Muscle of back (tissue), 3 donors: ENCODE measurements at regions not wholly inside any gene's neighbourhood (a gene's known extent, or its start where the extent isn't known, plus 50 kb on each side); places are given as distances from the start of the nearest gene placed in this dataset.
"Not testable (repeated sequence)": the region's sequence is repeated elsewhere in the genome, so short reads cannot be mapped to it uniquely, and the experiment has no call there.

Source experiments
- DNase-seq, 3 donors: peaks; one replicate each; pipeline versions ENCODE4 v3.0.0 to v3.0.0-alpha.2; 2013

DNA sequence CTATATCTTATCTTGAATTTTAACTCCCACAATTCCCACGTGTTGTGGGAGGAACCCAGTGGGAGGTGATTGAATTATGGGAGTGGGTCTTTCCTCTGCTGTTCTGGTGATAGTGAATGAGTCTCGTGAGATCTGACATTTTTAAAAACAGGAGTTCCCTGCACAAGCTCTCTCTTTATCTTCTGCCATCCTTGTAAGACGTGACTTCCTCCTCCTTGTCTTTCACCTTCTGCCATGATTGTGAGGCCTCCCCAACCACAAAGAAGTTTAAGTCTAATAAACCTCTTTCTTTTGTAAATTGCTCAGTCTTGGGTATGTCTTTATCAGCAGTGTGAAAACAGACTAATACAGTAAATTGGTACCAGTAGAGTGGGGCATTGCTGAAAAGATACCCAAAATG, 963.6 kb upstream of the COX7C start:
- not testable (repeated sequence) for DNase-seq

- DNase-seq, result no peak
Measured at GRCh38 chr5:85656050-85656449, 961.7 kb upstream of the COX7C start.

- DNase-seq, result not testable (repeated sequence)
Measured at GRCh38 chr5:85657328-85657727, 960.4 kb upstream of the COX7C start.

DNA sequence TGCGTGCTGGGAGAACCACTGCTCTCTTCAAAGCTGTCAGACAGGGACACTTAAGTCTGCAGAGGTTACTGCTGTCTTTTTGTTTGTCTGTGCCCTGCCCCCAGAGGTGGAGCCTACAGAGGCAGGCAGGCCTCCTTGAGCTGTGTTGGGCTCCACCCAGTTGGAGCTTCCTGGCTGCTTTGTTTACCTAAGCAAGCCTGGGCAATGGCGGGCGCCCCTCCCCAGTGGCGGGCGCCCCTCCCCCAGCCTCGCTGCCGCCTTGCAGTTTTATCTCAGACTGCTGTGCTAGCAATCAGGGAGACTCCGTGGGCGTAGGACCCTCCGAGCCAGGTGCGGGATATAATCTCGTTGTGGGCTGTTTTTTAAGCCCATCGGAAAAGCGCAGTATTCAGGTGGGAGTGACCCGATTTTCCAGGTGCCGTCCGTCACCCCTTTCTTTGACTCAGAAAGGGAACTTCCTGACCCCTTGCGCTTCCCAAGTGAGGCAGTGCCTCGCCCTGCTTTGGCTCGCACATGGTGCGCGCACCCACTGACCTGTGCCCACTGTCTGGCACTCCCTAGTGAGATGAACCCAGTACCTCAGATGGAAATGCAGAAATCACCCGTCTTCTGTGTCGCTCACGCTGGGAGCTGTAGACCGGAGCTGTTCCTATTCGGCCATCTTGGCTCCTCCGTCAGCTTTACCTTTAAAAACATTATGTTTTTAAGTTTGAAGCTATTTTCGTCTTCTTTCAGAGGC, 954.6 kb upstream of the COX7C start:
- DNase-seq, result not testable (repeated sequence)

- DNase-seq, result no peak
Measured at GRCh38 chr5:85663708-85664031, 954.1 kb upstream of the COX7C start.

- DNase-seq, result no peak
Measured at GRCh38 chr5:85670417-85670816, 947.3 kb upstream of the COX7C start.

DNA sequence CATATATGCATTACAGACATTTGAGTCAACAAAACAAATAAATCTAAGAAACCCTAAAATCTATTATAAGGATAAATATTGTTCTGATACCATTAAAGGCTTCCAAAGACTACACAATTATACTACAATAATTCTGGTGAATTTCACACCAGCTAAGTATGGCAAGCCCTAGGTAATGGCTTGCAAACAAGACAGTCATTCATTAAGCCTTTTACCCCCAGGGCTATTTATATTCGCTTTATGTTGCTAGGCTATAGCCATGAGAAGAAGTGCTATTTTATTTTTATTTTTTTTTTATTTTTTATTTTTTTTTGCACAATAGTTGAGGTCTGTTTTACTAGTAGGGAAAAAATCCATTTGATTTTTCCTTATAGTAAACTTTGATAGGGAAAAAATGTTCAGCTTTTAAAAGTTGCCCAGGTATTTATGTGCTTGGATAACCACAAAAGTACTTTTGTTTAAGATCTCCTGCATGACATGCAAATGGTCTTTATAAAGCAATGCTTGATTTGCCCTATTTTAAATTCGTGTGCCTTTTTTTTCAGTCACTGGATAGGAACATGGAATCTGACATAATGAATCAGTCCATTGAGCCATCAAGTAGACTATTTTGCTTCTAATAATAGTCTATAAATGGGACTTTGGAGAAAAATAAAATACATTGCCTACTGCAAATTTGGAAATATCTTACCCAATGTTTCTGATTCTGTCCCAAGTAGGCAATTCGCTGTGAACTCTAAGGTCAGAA, 946.3 kb upstream of the COX7C start:
- DNase-seq, result no peak

DNA sequence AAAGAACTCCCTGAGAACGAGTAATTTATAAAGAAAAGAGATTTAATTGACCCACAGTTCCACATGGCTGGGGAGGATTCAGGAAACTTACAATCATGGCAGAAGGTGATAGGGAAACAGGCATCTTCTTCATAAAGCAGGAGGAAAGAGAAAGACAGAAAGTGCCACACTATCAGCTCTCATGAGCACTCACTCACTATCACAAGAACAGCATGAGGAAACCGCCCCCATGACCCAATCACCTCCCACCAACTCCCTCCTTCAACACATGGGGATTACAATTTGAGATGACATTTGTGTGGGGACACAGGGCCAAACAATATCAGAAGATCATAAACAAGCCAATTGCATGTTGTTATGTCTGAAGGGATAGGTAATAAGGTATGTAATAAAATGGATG, 935.9 kb upstream of the COX7C start:
- no peak for DNase-seq

GRCh38 chr5:85684351-85684750, 933.4 kb upstream of the COX7C start:
- no peak for DNase-seq

DNA sequence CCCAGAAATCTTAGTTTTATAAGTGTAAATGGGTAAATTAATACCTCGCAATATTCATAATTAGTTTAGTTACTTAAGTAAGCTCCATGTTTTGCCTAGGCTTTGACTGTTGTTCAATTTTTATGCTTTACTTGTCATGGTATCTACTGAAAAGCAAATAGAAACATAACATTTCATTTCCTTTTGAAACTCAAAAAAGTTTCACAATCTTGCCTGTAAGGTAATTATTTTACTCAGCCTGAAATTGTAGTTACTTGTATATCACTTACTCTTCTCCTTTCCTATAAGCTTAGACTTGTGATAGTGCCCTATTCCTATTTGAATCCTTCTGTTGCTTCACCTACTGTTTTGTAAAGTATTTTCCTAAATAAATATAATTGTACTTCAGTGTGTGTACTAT, 914.4 kb upstream of the COX7C start:
- DNase-seq, result no peak

GRCh38 chr5:85709728-85710127, 908.0 kb upstream of the COX7C start:
- DNase-seq, result no peak

DNA sequence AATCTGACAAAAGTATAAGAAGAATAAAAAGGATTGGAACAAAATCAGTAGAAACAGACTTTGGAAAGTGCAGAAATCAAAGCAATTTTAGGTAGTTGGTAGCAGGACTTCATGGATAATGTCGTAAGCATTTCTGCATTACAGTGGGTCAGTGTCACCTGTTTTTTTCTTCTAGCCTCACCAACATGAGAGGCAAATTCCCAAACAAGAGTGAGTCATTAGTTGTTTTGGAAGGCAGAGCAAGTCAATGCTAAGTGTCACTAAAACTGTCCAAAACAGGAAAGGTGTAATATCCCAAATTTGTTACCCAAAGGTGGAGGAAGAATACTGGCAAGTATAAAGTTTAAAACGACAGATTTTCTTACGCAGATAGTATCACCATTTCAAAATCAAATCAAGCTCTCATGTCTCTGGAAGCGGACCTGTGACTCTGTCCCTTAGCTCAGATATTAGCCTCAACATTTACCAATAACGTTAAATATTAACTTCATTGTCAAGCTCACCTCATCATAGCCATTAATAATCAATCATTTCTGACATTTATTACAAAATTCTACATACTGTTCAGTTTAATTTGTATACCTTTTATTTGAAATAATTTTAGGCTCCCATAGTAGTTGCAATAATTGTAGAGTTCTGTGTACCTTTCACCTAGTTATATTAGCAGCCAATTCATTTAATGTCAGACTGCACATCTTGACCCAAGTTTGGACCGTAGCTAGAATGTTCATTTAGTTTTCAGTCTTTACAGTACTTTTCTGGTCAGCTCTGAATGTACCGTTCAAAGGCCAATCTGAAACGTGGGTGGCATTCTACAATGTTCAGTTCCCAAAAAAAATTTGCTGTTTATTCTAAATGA, 901.2 kb upstream of the COX7C start:
- no peak for DNase-seq

GRCh38 chr5:85717203-85717563, 900.6 kb upstream of the COX7C start:
- no peak for DNase-seq

GRCh38 chr5:85732185-85732584, 885.6 kb upstream of the COX7C start:
- no peak for DNase-seq

DNA sequence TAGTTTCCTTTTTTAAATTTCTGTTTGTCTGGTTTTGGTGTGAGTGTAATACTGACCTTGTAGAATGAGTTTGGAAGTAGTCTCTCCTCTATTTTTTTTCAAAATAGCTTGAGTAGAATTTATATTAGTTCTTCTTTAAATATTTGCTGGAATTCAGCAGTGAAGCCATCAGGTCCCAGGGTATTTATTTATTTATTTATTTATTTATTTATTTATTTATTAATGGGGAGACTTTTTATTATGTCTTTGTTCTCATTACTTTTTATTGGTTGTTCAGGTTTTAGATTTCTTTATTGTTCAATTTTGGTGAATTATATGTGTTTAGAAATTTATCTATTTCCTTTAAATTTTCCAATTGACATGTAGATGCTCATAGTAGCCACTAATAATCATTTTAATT, 875.8 kb upstream of the COX7C start:
- no peak for DNase-seq

DNA sequence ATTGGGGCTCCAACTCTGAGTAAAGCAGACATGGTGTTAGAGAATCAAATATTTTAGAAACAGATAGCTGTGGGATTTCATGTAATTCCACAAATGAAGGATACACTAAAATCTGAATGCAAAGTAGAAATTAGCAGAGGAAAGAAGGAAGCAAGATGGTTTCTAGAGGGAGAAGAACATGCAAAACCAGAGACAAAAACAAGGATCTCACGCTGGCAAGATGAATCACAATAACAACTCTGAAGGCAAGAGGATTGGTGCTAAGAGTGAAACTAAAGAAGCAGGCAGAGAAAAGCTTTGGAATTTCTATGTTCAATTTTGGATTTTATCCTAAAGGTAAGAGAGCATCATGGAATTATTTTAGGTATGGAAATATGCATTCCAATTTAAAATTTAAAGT, 857.2 kb upstream of the COX7C start:
- no peak for DNase-seq

DNA sequence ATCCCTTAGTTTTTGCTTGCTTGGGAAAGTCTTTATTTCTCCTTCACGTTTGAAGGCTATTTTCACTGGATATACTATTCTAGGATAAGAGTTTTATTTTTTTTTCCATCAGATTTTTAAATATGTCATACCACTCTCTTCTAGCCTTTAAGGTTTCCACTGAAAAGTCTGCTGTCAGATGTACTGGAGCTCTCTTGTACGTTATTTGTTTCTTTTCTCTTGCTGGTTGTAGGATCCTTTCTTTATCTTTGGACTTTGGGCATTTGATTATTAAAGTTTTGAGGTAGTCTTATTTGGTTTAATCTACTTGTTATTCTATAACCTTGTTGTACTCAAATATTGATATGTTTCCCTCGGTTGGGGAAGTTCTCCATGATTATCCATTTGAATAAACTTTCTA, 848.4 kb upstream of the COX7C start:
- no peak for DNase-seq

- no peak for DNase-seq
Measured at GRCh38 chr5:85784746-85785145, 833.0 kb upstream of the COX7C start.

- DNase-seq, result no peak
Measured at GRCh38 chr5:85813146-85813545, 804.6 kb upstream of the COX7C start.

- DNase-seq, result no peak
Measured at GRCh38 chr5:85814596-85814995, 803.1 kb upstream of the COX7C start.

DNA sequence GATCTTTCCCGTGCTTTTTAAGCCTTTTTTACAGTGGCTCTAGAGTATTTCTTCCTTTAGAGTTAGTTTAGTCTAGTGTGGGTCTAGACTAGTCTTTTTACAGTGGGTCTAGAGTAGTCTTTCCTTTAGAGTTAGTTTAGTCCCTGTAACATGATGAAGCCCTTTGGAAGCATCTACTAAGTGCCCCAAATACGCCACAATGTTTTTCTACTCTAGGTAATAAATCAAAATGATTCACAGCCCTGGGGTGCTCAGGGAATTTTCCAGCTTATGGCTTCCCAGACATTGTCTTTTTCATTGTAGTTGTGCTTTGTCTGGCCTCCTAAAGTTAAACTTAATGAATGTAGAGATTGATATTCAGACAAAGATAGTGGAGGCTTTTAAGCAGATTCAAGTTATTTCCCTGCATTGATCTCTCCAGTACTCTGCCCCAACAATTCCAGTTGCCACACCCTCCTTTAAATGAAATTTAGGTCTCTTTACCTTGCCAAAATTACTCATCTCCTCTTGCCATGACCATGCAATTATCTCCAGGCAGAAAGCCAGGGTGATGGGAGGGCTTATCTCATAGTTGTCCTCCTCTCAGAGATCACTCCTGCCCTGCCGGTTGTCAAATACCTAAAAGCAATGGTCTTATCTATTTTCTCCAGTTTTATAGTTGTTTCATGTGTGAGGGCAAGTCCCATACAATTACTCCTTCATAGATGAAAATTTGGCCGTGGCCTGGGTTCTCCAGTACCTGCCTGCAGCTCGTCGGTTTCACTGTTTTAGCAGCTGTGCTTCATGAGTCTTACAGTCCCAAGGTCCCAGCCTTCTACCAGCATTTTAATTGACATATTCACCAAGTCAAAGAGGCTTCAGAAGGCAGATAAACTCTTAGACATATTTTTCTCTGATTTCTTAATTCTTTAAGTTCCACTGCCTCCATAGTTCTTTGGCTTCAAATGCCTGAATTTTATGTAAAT, 794.0 kb upstream of the COX7C start:
- DNase-seq, result no peak

- no peak for DNase-seq
Measured at GRCh38 chr5:85838781-85839180, 779.0 kb upstream of the COX7C start.
